ENCODE measurements at regions not wholly inside any gene's neighbourhood (a gene's known extent, or its start where the extent isn't known, plus 50 kb on each side); places are given as distances from the start of the nearest gene placed in this dataset.
"Not testable (repeated sequence)": the region's sequence is repeated elsewhere in the genome, so short reads cannot be mapped to it uniquely, and the experiment has no call there.

DNA sequence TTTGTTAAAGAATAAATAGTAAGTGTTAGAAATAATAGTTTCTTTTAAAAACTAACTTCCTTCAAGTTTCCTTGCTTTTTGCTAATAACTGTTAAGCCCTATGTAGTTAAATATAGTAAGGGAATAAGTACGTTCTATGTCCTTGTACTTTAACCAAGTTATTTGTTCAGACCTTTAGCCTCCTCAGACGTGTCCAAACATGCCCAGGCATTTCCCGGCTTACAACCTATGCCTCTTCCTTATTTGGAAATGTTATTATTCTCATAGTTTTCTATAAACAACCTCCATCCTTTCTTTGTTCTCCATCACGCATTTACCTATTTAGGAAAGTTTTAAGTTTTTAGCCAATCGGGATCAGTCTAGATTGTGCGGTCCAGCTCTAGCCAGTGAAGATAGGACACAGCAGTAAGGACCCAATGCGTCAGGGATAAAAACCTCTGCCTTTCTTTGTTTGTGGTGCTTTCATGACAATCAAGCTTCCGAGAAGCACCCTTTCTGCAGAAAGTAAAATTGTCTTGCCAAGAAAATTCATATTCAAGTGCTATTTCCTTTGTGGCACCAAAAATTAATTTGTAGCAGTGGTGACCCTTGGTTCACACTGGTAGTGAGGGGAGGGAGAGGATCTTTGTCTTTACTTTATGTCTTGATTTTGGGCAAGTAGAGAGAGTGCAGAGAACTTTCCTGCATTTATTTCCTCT is 851.3 kb upstream of the POM121L12 start:
- Mint-ChIP-seq H3K27ac (no peak overlapping the region), H3K4me1 (ENCODE audit: low read depth) (no peaks in the 10 kb centered on the region), H3K9me3 (peaks cover 27% of the 10 kb centered on the region), H3K4me3 (no peak overlapping the region), H3K27me3 (no peaks in the 10 kb centered on the region), H3K36me3 (ENCODE audit: low read depth) (no peaks in the 10 kb centered on the region)
- intact Hi-C loops (cut with micrococcal nuclease), result no loop called here

DNA sequence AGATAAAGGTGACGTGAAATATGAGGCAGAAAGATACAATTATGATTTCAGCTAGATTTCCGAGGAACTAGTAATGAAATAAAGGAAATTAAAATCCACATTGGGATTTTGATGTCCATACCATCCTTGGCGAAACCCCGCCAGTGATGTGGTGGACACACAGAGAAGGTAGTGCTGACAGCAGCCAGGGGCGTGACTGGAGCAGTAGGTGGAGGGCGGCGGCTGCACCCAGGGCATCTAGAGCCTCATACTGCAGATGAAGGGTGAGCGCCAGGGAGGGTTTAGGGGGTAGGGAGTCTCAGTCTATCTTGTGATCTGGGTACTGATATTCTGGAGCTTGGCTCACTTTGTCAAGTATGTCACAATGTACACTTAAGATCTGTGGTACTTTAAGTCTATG is 855.5 kb upstream of the POM121L12 start:
- Mint-ChIP-seq H3K4me1 (ENCODE audit: low read depth) (no peaks in the 10 kb centered on the region), H3K9me3 (peaks cover 32% of the 10 kb centered on the region), H3K27me3 (no peaks in the 10 kb centered on the region), H3K4me3 (no peak overlapping the region), H3K27ac (no peak overlapping the region), H3K36me3 (ENCODE audit: low read depth) (no peaks in the 10 kb centered on the region)
- intact Hi-C loops (cut with micrococcal nuclease), result no loop called here

DNA sequence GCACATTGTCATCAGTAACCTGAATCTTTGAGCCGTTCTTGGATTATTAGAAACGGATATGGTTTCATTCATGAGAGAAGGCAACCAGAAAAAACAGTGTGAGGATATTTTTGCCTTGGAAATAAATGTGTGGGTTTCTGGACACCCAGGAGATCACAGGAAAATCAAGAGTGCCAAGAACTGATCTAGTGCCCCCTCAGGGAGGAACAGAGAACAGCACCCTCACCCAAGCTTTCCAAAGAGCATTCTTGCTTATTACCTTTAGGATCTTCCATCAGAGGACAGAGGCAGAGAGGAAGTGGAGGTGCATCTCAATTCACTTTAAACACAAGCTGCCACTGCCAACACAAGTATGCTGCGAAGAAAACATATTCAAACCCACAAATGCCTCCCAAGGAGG is 851.5 kb upstream of the COBL start:
- no peak overlapping the region for H3K4me3 Mint-ChIP-seq
- intact Hi-C loops (cut with micrococcal nuclease), result no loop called here
- H3K4me1 Mint-ChIP-seq (ENCODE audit: low read depth), result no peaks in the 10 kb centered on the region
- peaks cover 21% of the 10 kb centered on the region for H3K9me3 Mint-ChIP-seq
- no peak overlapping the region for H3K27ac Mint-ChIP-seq
- no peaks in the 10 kb centered on the region for H3K27me3 Mint-ChIP-seq
- no peaks in the 10 kb centered on the region for H3K36me3 Mint-ChIP-seq (ENCODE audit: low read depth)

DNA sequence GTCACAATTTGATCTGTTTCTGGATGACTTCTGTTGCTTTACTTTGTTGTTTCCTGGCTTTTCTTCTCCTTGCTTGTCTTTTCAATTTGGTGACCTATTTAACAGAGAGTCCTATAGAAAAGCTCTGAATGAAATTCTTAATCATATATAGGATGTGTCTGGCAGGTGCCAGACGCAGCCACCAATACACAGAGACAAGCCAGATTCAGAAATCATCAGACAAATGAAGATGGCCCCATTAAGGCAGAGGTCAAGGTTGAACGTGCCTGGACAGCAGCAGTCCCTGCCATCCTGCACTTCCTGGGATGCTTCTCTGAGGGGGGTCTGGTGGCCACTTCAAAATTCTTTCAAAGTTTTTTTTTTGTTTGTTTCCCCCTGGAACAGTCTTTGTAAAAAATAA is 846.7 kb upstream of the COBL start:
- no peaks in the 10 kb centered on the region for H3K36me3 Mint-ChIP-seq (ENCODE audit: low read depth)
- no peak overlapping the region for H3K4me3 Mint-ChIP-seq
- no peaks in the 10 kb centered on the region for H3K4me1 Mint-ChIP-seq (ENCODE audit: low read depth)
- H3K9me3 Mint-ChIP-seq, result peaks cover 12% of the 10 kb centered on the region
- no peak overlapping the region for H3K27ac Mint-ChIP-seq
- intact Hi-C loops (cut with micrococcal nuclease), result no loop called here
- no peaks in the 10 kb centered on the region for H3K27me3 Mint-ChIP-seq

DNA sequence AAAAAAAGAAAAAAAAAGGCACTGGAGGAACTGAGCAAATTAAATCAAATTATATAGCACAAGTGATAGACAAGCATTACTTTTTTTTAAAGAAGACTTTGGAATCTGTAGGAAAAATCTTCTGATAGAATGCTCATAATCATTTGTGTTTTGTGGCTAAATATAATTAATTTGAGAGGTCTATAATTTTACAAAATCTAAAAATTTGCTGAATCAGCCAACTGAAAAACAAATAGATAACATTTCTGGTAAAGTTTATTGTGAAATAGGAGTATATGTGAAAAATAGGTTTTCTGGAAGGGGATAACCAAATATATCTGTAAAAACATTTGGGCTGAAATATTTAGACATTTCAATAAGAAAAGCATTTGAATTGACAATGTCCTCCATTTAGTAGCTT is 844.9 kb upstream of the COBL start:
- Mint-ChIP-seq H3K27me3 (no peaks in the 10 kb centered on the region), H3K27ac (no peak overlapping the region), H3K4me1 (ENCODE audit: low read depth) (no peaks in the 10 kb centered on the region), H3K4me3 (no peak overlapping the region), H3K36me3 (ENCODE audit: low read depth) (no peaks in the 10 kb centered on the region), H3K9me3 (peaks cover 19% of the 10 kb centered on the region)
- intact Hi-C loops (cut with micrococcal nuclease), result no loop called here

DNA sequence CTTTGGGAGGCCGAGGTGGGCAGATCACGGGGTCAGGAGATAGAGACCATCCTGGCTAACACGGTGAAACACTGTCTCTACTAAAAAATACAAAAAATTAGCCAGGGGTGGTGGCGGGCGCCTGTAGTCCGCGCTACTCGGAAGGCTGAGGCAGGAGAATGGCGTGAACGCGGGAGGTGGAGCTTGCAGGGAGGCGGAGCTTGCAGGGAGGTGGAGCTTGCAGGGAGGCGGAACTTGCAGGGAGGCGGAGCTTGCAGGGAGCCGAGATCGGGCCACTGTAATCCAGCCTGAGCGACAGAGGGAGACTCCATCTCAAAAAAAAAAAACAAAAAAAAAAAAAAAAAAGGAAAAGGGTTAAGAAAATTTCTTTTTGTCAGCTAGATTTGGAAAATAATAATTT is 842.8 kb upstream of the COBL start:
- intact Hi-C loops (cut with micrococcal nuclease); H3K4me1 Mint-ChIP-seq (ENCODE audit: low read depth); H3K4me3 Mint-ChIP-seq; H3K27ac Mint-ChIP-seq; H3K27me3 Mint-ChIP-seq; H3K36me3 Mint-ChIP-seq (ENCODE audit: low read depth): not testable (repeated sequence)
- H3K9me3 Mint-ChIP-seq, result peaks cover 32% of the 10 kb centered on the region

DNA sequence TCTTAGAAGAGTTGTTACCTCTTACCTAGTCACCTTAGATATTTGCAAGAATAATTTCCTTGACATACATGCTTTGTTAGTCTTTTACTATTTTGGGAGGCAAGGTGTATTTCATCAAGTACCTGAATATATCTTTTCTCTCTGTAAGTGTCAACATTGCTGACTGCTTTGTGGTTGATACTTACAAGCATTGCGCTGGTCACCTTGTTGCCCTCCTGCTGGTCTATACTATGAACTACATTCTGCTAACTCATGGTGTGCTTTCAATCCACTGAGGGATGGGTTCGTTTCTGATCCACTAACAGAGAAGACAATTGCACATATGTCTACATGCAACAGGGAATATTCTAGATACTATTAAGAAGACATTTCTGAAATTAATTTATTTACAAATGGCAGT is 837.8 kb upstream of the COBL start:
- no peaks in the 10 kb centered on the region for H3K27me3 Mint-ChIP-seq
- intact Hi-C loops (cut with micrococcal nuclease), result no loop called here

DNA sequence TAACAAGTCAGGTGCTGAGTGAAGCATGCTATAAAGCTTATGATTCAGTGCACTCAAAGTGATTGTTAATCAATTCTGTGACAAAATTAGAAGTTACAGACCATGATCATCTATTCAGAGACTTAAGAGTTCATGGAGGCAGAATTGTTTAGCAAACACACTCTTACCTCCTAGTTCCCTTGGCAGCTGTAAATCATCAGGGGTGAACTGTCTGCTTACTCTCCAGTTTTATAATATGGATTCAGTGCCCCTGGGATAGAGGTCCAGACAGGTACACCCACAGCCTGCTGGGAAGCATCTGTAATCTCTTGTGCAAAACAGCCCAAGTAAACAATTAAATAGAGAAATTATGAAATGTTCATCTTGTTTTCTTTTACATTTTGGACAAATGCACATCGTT is 835.0 kb upstream of the COBL start:
- Mint-ChIP-seq H3K9me3 (peaks cover 26% of the 10 kb centered on the region), H3K27me3 (no peaks in the 10 kb centered on the region), H3K36me3 (ENCODE audit: low read depth) (no peaks in the 10 kb centered on the region), H3K4me1 (ENCODE audit: low read depth) (no peaks in the 10 kb centered on the region), H3K27ac (no peak overlapping the region), H3K4me3 (no peak overlapping the region)
- intact Hi-C loops (cut with micrococcal nuclease), result no loop called here

More for the DNA sequence above, 837.8 kb upstream of the COBL start:
- Mint-ChIP-seq H3K4me1 (ENCODE audit: low read depth) (no peaks in the 10 kb centered on the region), H3K27ac (no peak overlapping the region), H3K4me3 (no peak overlapping the region), H3K9me3 (peaks cover 31% of the 10 kb centered on the region), H3K36me3 (ENCODE audit: low read depth) (no peaks in the 10 kb centered on the region)

DNA sequence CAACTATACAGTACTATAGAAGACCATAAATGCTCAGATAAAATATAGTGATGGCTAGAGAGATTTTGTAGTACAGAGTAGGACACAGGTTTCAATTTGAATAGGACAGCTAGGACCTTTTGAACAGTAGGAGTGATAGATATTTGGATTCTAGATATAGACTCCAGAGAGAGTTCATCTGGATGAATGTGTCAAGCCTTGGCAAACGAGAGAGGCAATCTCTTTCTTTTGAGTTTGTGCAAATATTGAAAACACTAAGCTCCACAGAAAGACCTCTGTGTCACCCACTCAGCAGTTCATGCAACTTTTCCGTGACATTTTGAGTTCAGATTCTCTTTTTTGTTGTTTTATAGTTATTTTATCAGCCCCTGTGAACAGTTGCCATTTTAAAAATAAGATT is 834.3 kb upstream of the COBL start:
- no peak overlapping the region for H3K27ac Mint-ChIP-seq
- intact Hi-C loops (cut with micrococcal nuclease), result no loop called here
- H3K4me3 Mint-ChIP-seq, result no peak overlapping the region

DNA sequence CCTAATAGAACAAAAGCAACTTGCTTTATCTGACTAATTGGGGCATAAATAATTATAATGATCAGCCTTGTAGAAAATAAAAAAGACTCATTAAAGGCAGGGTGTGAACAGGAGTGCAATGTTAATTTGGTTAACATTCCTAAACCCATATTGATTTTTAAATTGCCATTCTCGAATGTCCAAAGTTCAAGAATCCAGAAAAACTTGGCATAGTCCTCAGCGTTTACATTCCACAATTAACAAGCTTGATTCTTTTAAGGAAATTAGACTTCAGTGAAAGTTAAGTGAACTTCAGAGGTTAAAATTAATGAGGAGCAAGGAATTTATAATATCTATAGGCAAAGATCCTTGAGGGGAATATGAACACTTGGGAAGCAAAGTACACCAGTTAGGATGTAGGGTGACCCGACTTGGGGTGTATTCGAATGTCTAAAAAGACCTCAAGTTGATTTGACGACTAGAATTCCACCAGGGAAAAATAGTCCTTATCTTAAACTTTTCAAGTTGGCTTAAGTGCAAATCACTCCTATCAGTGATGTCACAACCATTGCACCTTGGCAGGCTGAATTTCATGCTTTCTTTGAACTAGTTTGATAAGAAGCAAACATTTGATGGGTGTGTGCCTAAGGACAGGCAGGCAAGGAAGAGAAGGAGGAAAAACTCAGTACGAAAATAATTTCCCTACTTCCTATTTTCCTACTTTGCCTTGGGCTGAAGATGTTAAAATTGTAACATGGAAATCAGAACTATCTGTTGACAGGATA is 830.4 kb upstream of the COBL start:
- Mint-ChIP-seq H3K36me3 (ENCODE audit: low read depth) (no peaks in the 10 kb centered on the region), H3K4me1 (ENCODE audit: low read depth) (no peaks in the 10 kb centered on the region), H3K9me3 (peaks cover 21% of the 10 kb centered on the region), H3K27ac (no peak overlapping the region), H3K27me3 (no peaks in the 10 kb centered on the region), H3K4me3 (no peak overlapping the region)
- intact Hi-C loops (cut with micrococcal nuclease), result no loop called here

More for the DNA sequence above, 834.3 kb upstream of the COBL start:
- Mint-ChIP-seq H3K9me3 (peaks cover 20% of the 10 kb centered on the region), H3K27me3 (no peaks in the 10 kb centered on the region), H3K4me1 (ENCODE audit: low read depth) (no peaks in the 10 kb centered on the region), H3K36me3 (ENCODE audit: low read depth) (no peaks in the 10 kb centered on the region)

DNA sequence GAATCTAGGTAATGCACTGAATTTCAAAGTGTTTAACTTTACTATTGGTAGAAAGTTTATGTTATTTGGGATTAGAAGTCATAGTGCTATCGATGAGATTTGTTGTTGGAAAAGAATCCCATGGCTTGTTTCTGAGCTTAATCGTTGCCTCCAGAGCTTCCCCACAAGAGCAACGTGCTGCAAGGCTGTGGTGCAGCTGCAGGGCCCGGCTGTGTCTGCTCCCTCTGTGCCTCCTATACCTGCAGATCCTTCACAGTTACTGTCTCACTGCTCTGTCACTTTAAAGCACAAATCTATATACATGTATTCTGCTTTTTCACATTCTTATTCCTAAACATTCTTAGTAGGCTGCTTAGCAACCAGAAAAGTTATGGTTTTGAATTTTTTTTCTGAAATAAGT is 826.6 kb upstream of the COBL start:
- H3K4me3 Mint-ChIP-seq, result no peak overlapping the region
- H3K27ac Mint-ChIP-seq, result no peak overlapping the region
- intact Hi-C loops (cut with micrococcal nuclease), result no loop called here
- H3K36me3 Mint-ChIP-seq (ENCODE audit: low read depth), result no peaks in the 10 kb centered on the region
- no peaks in the 10 kb centered on the region for H3K27me3 Mint-ChIP-seq
- H3K4me1 Mint-ChIP-seq (ENCODE audit: low read depth), result no peaks in the 10 kb centered on the region
- H3K9me3 Mint-ChIP-seq, result peaks cover 43% of the 10 kb centered on the region

DNA sequence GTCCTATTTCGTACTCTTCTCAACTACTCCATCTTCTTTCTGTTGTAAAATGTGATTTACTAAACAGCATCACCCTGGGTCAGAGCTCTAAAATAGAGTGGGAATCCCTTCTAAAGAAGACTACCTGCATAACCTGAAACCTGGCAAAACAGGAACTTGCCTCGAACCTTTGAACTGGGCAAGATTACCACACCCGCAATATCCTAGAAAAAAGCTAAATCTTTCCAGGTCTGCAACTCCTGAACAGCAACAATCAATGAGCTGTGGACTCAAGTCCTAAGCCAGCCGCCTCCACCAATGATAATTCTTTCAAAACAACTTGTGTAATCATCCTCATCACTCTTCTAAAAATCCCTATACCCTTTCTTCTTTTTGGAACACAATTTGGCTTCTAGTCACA is 824.2 kb upstream of the COBL start:
- Mint-ChIP-seq H3K4me1 (ENCODE audit: low read depth) (no peaks in the 10 kb centered on the region), H3K27ac (no peak overlapping the region), H3K4me3 (no peak overlapping the region), H3K36me3 (ENCODE audit: low read depth) (no peaks in the 10 kb centered on the region), H3K9me3 (peaks cover 66% of the 10 kb centered on the region), H3K27me3 (no peaks in the 10 kb centered on the region)
- intact Hi-C loops (cut with micrococcal nuclease), result no loop called here

DNA sequence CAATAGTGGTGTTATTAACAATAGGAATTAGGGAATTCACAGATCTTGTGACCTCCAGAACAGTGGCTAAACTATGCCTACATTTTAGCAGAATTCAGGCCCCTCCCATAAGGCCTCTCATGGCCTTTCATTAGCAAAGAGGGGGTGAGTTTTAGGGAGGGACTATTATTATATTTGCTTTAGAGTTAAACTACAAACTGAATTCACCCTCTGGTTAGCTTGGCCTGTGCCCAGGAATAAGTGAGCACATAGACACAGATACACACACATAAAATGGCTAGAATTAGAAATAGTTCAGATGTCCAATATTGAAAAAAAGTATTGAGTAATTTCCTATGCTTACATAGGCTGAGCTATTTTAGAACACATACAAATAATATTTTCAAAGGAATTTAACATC is 818.8 kb upstream of the COBL start:
- Mint-ChIP-seq H3K4me1 (ENCODE audit: low read depth) (no peaks in the 10 kb centered on the region), H3K36me3 (ENCODE audit: low read depth) (no peaks in the 10 kb centered on the region), H3K27me3 (no peaks in the 10 kb centered on the region), H3K4me3 (no peak overlapping the region), H3K9me3 (peaks cover 43% of the 10 kb centered on the region), H3K27ac (no peak overlapping the region)
- intact Hi-C loops (cut with micrococcal nuclease), result no loop called here

DNA sequence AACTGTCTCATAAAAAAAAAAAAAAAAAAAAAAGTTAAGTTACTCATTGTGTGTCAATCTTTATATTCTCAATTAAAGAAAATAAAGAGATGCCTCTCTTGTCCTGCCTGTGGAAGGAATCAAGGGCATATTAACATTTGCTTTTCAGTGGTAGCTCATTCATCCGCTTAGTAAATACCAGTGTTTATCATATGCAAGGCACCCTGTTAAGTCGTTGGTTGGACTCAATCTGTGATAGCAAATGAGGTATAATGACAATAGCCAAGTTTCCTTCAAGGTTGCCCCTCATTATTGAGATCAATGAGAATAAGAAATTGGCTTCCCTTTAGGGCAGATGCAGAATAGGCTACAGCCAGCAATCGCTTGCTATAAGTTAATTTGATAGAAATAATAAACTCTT is 812.7 kb upstream of the COBL start:
- Mint-ChIP-seq H3K27ac (no peak overlapping the region), H3K27me3 (no peaks in the 10 kb centered on the region), H3K4me3 (no peak overlapping the region), H3K36me3 (ENCODE audit: low read depth) (no peaks in the 10 kb centered on the region), H3K4me1 (ENCODE audit: low read depth) (no peaks in the 10 kb centered on the region), H3K9me3 (peaks cover 12% of the 10 kb centered on the region)
- intact Hi-C loops (cut with micrococcal nuclease), result no loop called here

DNA sequence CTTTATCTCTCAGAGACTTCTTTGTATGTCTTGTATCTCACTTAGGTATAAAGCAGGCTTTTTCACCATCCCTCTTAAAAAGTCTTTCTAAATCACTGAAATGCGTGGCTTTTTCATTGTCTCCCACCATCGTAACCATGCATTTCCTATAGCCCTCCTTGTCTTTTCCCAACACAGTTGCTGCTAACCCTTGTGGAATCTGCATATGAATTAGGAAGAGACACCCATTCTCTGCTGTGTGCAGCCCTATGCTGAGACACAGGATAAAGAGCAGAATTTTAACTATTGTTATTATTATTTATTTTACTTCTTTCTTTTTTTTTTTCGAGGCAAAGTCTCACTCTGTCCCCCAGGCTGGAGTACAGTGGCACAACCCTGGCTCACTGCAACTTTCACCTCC is 804.3 kb upstream of the COBL start:
- Mint-ChIP-seq H3K4me1 (ENCODE audit: low read depth) (no peaks in the 10 kb centered on the region), H3K27ac (no peak overlapping the region), H3K4me3 (no peak overlapping the region), H3K9me3 (peaks cover 19% of the 10 kb centered on the region), H3K36me3 (ENCODE audit: low read depth) (no peaks in the 10 kb centered on the region), H3K27me3 (no peaks in the 10 kb centered on the region)
- intact Hi-C loops (cut with micrococcal nuclease), result no loop called here

Data from dendritic cell treated with granulocyte-macrophage colony-stimulating factor and Interleukin-4, amounts not matched to agents 40 ng/mL and 50 ng/mL, for 4 days (primary cell).